IMR-90 (cell line): ENCODE measurements at regions not wholly inside any gene's neighbourhood (a gene's known extent, or its start where the extent isn't known, plus 50 kb on each side); places are given as distances from the start of the nearest gene placed in this dataset.

Experiments used
- BHLHE40 ChIP-seq: fragments of 150-350 bp; IDR thresholded peaks from 2 replicates; pipeline ENCODE4 v1.6.1; 2016; ENCODE audit warnings: mild to moderate bottlenecking, low read depth, low read length
- CHD1 ChIP-seq: IDR thresholded peaks from 2 replicates; pipeline ENCODE4 v1.6.1; 2012; ENCODE audit warnings: low read depth, low read length, improper control_type of control experiment
- MAFK ChIP-seq: IDR thresholded peaks from 2 replicates; pipeline ENCODE4 v1.6.1; 2012; ENCODE audit warnings: low read depth, low read length, improper control_type of control experiment
- POLR2A ChIP-seq: IDR thresholded peaks from 2 replicates; pipeline ENCODE4 v1.6.1; 2012; ENCODE audit warnings: mild to moderate bottlenecking, low read depth, low read length
- TF ChIP-seq, protein P1 (sequence below): fragments of 150-350 bp; IDR thresholded peaks from 2 replicates; pipeline ENCODE4 v1.6.1; 2016; ENCODE audit warnings: low read depth, mild to moderate bottlenecking, low read length, moderate library complexity, borderline replicate concordance
- TF ChIP-seq, protein P2 (sequence below): conservative IDR thresholded peaks from 2 replicates; pipeline ENCODE4 v1.5.1; 2012; ENCODE audit warnings: mild to moderate bottlenecking, low read depth, low read length, improper control_type of control experiment

DNA sequence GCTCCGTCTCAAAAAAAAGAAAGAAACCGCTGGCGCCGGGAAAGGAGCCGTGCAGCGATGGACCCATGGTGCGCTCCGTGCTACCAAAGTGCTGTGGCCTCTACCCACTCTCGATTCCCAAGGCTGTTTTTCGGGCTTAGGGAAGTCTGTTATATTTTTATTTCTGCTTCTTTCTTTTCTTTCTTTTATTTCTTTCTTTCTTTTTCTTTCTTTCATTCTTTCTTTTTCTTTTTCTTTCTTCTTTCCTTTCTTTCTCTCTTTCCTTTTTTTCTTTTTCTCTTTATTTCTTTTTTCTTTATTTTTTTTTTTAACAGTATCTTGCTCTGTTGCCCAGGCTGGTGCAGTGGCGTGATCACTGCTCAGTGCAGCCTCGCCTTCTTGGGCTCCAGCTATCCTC is 87.5 kb downstream of the ANXA2R start:
- TF ChIP-seq, protein P1, sequence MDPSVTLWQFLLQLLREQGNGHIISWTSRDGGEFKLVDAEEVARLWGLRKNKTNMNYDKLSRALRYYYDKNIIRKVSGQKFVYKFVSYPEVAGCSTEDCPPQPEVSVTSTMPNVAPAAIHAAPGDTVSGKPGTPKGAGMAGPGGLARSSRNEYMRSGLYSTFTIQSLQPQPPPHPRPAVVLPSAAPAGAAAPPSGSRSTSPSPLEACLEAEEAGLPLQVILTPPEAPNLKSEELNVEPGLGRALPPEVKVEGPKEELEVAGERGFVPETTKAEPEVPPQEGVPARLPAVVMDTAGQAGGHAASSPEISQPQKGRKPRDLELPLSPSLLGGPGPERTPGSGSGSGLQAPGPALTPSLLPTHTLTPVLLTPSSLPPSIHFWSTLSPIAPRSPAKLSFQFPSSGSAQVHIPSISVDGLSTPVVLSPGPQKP = no peak
- TF ChIP-seq, protein P2, sequence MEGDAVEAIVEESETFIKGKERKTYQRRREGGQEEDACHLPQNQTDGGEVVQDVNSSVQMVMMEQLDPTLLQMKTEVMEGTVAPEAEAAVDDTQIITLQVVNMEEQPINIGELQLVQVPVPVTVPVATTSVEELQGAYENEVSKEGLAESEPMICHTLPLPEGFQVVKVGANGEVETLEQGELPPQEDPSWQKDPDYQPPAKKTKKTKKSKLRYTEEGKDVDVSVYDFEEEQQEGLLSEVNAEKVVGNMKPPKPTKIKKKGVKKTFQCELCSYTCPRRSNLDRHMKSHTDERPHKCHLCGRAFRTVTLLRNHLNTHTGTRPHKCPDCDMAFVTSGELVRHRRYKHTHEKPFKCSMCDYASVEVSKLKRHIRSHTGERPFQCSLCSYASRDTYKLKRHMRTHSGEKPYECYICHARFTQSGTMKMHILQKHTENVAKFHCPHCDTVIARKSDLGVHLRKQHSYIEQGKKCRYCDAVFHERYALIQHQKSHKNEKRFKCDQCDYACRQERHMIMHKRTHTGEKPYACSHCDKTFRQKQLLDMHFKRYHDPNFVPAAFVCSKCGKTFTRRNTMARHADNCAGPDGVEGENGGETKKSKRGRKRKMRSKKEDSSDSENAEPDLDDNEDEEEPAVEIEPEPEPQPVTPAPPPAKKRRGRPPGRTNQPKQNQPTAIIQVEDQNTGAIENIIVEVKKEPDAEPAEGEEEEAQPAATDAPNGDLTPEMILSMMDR = no peak
- no peak for TF ChIP-seq CHD1
- TF ChIP-seq POLR2A = no peak
- TF ChIP-seq MAFK = no peak
- TF ChIP-seq BHLHE40 = no peak
